MM.1S (cell line): ENCODE measurements at regions not wholly inside any gene's neighbourhood (a gene's known extent, or its start where the extent isn't known, plus 50 kb on each side); places are given as distances from the start of the nearest gene placed in this dataset.

Experiments used
- EZH2 ChIP-seq: fragments of 300-600 bp; sonication (generic); optimal IDR thresholded peaks from 2 replicates; pipeline ENCODE3; 2017; ENCODE audit warnings: low read depth, mild to moderate bottlenecking, antibody characterized with exemption, low read length, mixed read lengths
- TF ChIP-seq, protein P1 (sequence below): fragments of 300-600 bp; sonication (generic); IDR thresholded peaks from 2 replicates; pipeline ENCODE4 v1.5.1; 2016; ENCODE audit warnings: antibody characterized with exemption, low read length, mixed read lengths

DNA sequence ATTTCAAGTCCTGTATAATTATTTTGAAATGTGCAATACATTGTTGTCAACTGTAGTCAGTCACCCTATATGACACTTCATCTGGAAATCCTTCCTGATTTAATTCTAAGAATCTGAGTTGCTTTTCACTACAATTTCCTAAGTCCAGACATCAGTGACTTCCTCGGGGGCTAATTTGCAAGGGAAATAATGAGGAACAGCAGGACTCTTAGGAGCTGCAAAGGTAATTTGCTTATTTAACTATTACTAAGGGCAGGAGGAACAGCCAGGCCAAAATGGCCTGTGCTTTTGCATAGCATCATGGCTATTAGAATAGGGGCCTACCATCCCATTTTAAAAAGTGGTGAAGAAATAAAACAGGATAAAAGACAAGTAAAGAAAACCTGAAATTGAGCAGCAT is 178.8 kb downstream of the MC4R start:
- TF ChIP-seq, protein P1, sequence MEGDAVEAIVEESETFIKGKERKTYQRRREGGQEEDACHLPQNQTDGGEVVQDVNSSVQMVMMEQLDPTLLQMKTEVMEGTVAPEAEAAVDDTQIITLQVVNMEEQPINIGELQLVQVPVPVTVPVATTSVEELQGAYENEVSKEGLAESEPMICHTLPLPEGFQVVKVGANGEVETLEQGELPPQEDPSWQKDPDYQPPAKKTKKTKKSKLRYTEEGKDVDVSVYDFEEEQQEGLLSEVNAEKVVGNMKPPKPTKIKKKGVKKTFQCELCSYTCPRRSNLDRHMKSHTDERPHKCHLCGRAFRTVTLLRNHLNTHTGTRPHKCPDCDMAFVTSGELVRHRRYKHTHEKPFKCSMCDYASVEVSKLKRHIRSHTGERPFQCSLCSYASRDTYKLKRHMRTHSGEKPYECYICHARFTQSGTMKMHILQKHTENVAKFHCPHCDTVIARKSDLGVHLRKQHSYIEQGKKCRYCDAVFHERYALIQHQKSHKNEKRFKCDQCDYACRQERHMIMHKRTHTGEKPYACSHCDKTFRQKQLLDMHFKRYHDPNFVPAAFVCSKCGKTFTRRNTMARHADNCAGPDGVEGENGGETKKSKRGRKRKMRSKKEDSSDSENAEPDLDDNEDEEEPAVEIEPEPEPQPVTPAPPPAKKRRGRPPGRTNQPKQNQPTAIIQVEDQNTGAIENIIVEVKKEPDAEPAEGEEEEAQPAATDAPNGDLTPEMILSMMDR: no peak
- no peak for TF ChIP-seq EZH2
